DND-41 (cell line): ENCODE measurements at regions not wholly inside any gene's neighbourhood (a gene's known extent, or its start where the extent isn't known, plus 50 kb on each side); places are given as distances from the start of the nearest gene placed in this dataset.

Experiments used
- ATAC-seq: fragments of 200-7000 bp; cut with Tn5 transposase; 3 replicates; pipeline ENCODE4 v1.9.1; 2021; ENCODE audit warnings: low read depth; ENCODE audit not compliant: insufficient read depth
- DNase-seq: peaks from one replicate; pipeline ENCODE4 v3.0.0-alpha.2; 2020
- H2AFZ ChIP-seq: 2 replicates; pipeline ENCODE4 v1.6.0; 2012; ENCODE audit warnings: low read depth, low read length
- H3K27ac ChIP-seq: 2 replicates; pipeline ENCODE4 v1.5.1; 2012; ENCODE audit warnings: low read length, inconsistent platforms
- H3K27me3 ChIP-seq: fragments of 200-600 bp; sonication (generic); 2 replicates; pipeline ENCODE4 v1.6.0; 2012; ENCODE audit warnings: low read length, mild to moderate bottlenecking, inconsistent platforms; ENCODE audit not compliant: insufficient read depth, poor library complexity
- H3K36me3 ChIP-seq: 2 replicates; pipeline ENCODE4 v1.5.1; 2012; ENCODE audit warnings: low read length, inconsistent platforms; ENCODE audit not compliant: insufficient read depth
- H3K4me1 ChIP-seq: 2 replicates; pipeline ENCODE4 v1.5.1; 2012; ENCODE audit warnings: mild to moderate bottlenecking, low read length; ENCODE audit not compliant: insufficient read depth
- H3K4me2 ChIP-seq: 2 replicates; pipeline ENCODE4 v1.6.0; 2012; ENCODE audit warnings: mild to moderate bottlenecking, moderate library complexity, low read length, inconsistent platforms; ENCODE audit not compliant: insufficient read depth
- H3K4me3 ChIP-seq, 2 experiments: fragments of 200-600 bp in 1 of 2; shearing (Covaris generic) in 1 of 2; 2 replicates each; pipeline ENCODE4 v1.5.1; 2012 to 2016; ENCODE audit warnings: inconsistent platforms in 2 of 2, low read length in 2 of 2, mild to moderate bottlenecking in 2 of 2, low read depth in 1 of 2, moderate library complexity in 1 of 2
- H3K79me2 ChIP-seq: 2 replicates; pipeline ENCODE4 v1.6.0; 2012; ENCODE audit warnings: low read length, inconsistent platforms; ENCODE audit not compliant: insufficient read depth
- H3K9ac ChIP-seq: 2 replicates; pipeline ENCODE4 v1.6.0; 2012; ENCODE audit warnings: low read depth, mild to moderate bottlenecking, inconsistent platforms, low read length, moderate library complexity
- H3K9me3 ChIP-seq: 2 replicates; pipeline ENCODE4 v1.5.1; 2012; ENCODE audit warnings: low read length, moderate library complexity, mild to moderate bottlenecking, inconsistent platforms; ENCODE audit not compliant: insufficient read depth, severe bottlenecking
- H4K20me1 ChIP-seq: 2 replicates; pipeline ENCODE4 v1.6.0; 2012; ENCODE audit warnings: low read length; ENCODE audit not compliant: insufficient read depth
- CTCF ChIP-seq: IDR thresholded peaks from 2 replicates; pipeline ENCODE4 v1.5.1; 2012; ENCODE audit warnings: borderline replicate concordance, low read length, moderate library complexity, mild to moderate bottlenecking; ENCODE audit not compliant: poor library complexity, severe bottlenecking; ENCODE audit errors: extremely low read depth
- EZH2 ChIP-seq: IDR thresholded peaks from 3 replicates; pipeline ENCODE4 v1.6.1; 2012; ENCODE audit warnings: borderline replicate concordance, low read depth, mild to moderate bottlenecking, moderate library complexity, low read length, inconsistent platforms; ENCODE audit not compliant: severe bottlenecking

GRCh38 chr14:22472935-22473854, 115.8 kb downstream of the DAD1 start:
- Histone ChIP-seq H3K27ac (peak overlapping the region; percentile 43), H3K79me2 (0 out of 2 replicates have a peak, but pooled peaks cover 4% of the 10 kb centered on the region), H3K9ac (no peak overlapping the region), H3K4me2 (no peak overlapping the region), H3K27me3 (peaks cover 29% of the 10 kb centered on the region), H3K4me3 (no peak overlapping the region), H4K20me1 (no peaks in the 10 kb centered on the region), H3K36me3 (no peaks in the 10 kb centered on the region), H3K4me1 (peaks cover 50% of the 10 kb centered on the region), H2AFZ (peak overlapping the region; percentile 21), H3K9me3 (no peaks in the 10 kb centered on the region)
- TF ChIP-seq CTCF: peak; percentile 90
- TF ChIP-seq EZH2: no peak
- DNase-seq (peak; percentile 79), ATAC-seq (peak; percentile 80)

GRCh38 chr14:22472466-22472865, 116.6 kb downstream of the DAD1 start:
- H3K79me2 ChIP-seq: 0 out of 2 replicates have a peak, but pooled peaks cover 4% of the 10 kb centered on the region
- no peaks in the 10 kb centered on the region for H3K36me3 ChIP-seq
- TF ChIP-seq EZH2 (no peak), CTCF (no peak)
- no peak overlapping the region for H3K9ac ChIP-seq
- ATAC-seq (no peak), DNase-seq (no peak)
- H3K27me3 ChIP-seq: peaks cover 24% of the 10 kb centered on the region
- no peaks in the 10 kb centered on the region for H4K20me1 ChIP-seq
- 0 out of 2 replicates have a peak overlapping the region, but pooled peaks have one; percentile 7 for H2AFZ ChIP-seq
- no peaks in the 10 kb centered on the region for H3K9me3 ChIP-seq
- H3K27ac ChIP-seq: peak overlapping the region; percentile 43
- no peak overlapping the region for H3K4me2 ChIP-seq
- peaks cover 56% of the 10 kb centered on the region for H3K4me1 ChIP-seq
- H3K4me3 ChIP-seq: no peak overlapping the region

- no peak overlapping the region for H3K4me3 ChIP-seq
- TF ChIP-seq EZH2 (no peak), CTCF (no peak)
- peaks cover 17% of the 10 kb centered on the region for H3K27me3 ChIP-seq
- no peaks in the 10 kb centered on the region for H3K9me3 ChIP-seq
- no peak for DNase-seq
- no peaks in the 10 kb centered on the region for H4K20me1 ChIP-seq
- H3K4me2 ChIP-seq: no peak overlapping the region
- no peak overlapping the region for H3K9ac ChIP-seq
- H3K4me1 ChIP-seq: peaks cover 64% of the 10 kb centered on the region
- 0 out of 2 replicates have a peak, but pooled peaks cover 4% of the 10 kb centered on the region for H3K79me2 ChIP-seq
- no peak overlapping the region for H2AFZ ChIP-seq
- peak overlapping the region; percentile 29 for H3K27ac ChIP-seq
- no peak for ATAC-seq
- H3K36me3 ChIP-seq: 0 out of 2 replicates have a peak, but pooled peaks cover 3% of the 10 kb centered on the region
Observed at GRCh38 chr14:22471545-22472121, 117.4 kb downstream of the DAD1 start.
